ENCODE measurements at regions not wholly inside any gene's neighbourhood (a gene's known extent, or its start where the extent isn't known, plus 50 kb on each side); places are given as distances from the start of the nearest gene placed in this dataset.

GRCh38 chr13:108478179-108478578 is 151.2 kb upstream of the MYO16 start:
- TF ChIP-seq CTCF (IDR thresholded peaks at IDR 0.05 in 8 of 11, conservative IDR thresholded peaks at IDR 0.05 in 3 of 11): no peak
- no peak for TF ChIP-seq POLR2A (IDR thresholded peaks at IDR 0.05)

Measured in spleen (tissue), 7 donors.